ENCODE measurements at regions not wholly inside any gene's neighbourhood (a gene's known extent, or its start where the extent isn't known, plus 50 kb on each side); places are given as distances from the start of the nearest gene placed in this dataset.

GRCh38 chr2:210884227-210884626 is 327.8 kb downstream of the CPS1 start:
- Histone ChIP-seq H3K27ac (ENCODE audit: low read depth, low read length) (no peak overlapping the region), H3F3A (ENCODE audit: control insufficient read depth, insufficient read depth) (no peaks in the 10 kb centered on the region), H3K36me3 (ENCODE audit: control insufficient read depth, low read length) (no peaks in the 10 kb centered on the region), H4K20me1 (ENCODE audit: control insufficient read depth, insufficient read depth, low read depth, low read length) (no peaks in the 10 kb centered on the region), H3K79me2 (ENCODE audit: control insufficient read depth, low read length) (no peaks in the 10 kb centered on the region), H3K27me3 (ENCODE audit: control insufficient read depth, low read length) (no peaks in the 10 kb centered on the region), H3K9me3 (ENCODE audit: control insufficient read depth, insufficient read depth, low read length) (no peaks in the 10 kb centered on the region), H3K4me2 (ENCODE audit: low read length) (no peak overlapping the region), H3K9me2 (replicated peaks; ENCODE audit: control insufficient read depth, low read length) (no peaks in the 10 kb centered on the region), H3K4me1 (ENCODE audit: control insufficient read depth, low read length) (no peaks in the 10 kb centered on the region), H3K4me3 (ENCODE audit: low read length) (no peak overlapping the region)
- no peak for TF ChIP-seq EZH2phosphoT487 (IDR thresholded peaks at IDR 0.05; ENCODE audit: borderline replicate concordance, low read length)
- TF ChIP-seq CTCF (IDR thresholded peaks at IDR 0.05; ENCODE audit: low read depth, low read length, poor library complexity, severe bottlenecking) = no peak

- H3F3A ChIP-seq (ENCODE audit: control insufficient read depth, insufficient read depth) = no peaks in the 10 kb centered on the region
- H3K4me1 ChIP-seq (ENCODE audit: control insufficient read depth, low read length) = no peaks in the 10 kb centered on the region
- TF ChIP-seq EZH2phosphoT487 (IDR thresholded peaks at IDR 0.05; ENCODE audit: borderline replicate concordance, low read length) = no peak
- no peak for TF ChIP-seq CTCF (IDR thresholded peaks at IDR 0.05; ENCODE audit: low read depth, low read length, poor library complexity, severe bottlenecking)
- no peaks in the 10 kb centered on the region for H4K20me1 ChIP-seq (ENCODE audit: control insufficient read depth, insufficient read depth, low read depth, low read length)
- H3K4me3 ChIP-seq (ENCODE audit: low read length) = no peak overlapping the region
- no peaks in the 10 kb centered on the region for H3K79me2 ChIP-seq (ENCODE audit: control insufficient read depth, low read length)
- no peaks in the 10 kb centered on the region for H3K27me3 ChIP-seq (ENCODE audit: control insufficient read depth, low read length)
- no peaks in the 10 kb centered on the region for H3K9me3 ChIP-seq (ENCODE audit: control insufficient read depth, insufficient read depth, low read length)
- H3K9me2 ChIP-seq (replicated peaks; ENCODE audit: control insufficient read depth, low read length) = no peaks in the 10 kb centered on the region
- H3K36me3 ChIP-seq (ENCODE audit: control insufficient read depth, low read length) = no peaks in the 10 kb centered on the region
- H3K4me2 ChIP-seq (ENCODE audit: low read length) = no peak overlapping the region
- no peak overlapping the region for H3K27ac ChIP-seq (ENCODE audit: low read depth, low read length)
Observed at GRCh38 chr2:210888035-210888434, 331.6 kb downstream of the CPS1 start.

DNA sequence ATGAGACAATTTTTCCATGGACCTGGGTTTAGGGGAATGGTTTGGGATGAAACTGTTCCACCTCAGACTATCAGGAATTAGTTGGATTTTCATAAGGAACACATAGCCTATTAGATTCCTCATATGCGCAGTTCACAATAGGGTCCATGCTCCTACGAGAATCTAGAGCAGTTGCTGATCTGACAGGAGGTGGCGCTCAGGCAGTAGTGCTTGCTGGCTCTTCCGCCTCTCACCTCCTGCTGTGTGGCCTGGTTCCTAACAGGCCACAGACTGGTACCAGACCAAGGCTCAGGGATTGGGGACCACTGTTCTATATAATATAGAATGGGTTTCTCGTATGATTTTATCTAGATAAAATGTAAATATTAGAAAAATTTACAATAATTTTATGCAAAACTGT is 338.7 kb downstream of the CPS1 start:
- no peaks in the 10 kb centered on the region for H3F3A ChIP-seq (ENCODE audit: control insufficient read depth, insufficient read depth)
- no peak overlapping the region for H3K4me2 ChIP-seq (ENCODE audit: low read length)
- H3K36me3 ChIP-seq (ENCODE audit: control insufficient read depth, low read length) = no peaks in the 10 kb centered on the region
- H4K20me1 ChIP-seq (ENCODE audit: control insufficient read depth, insufficient read depth, low read depth, low read length) = no peaks in the 10 kb centered on the region
- H3K9me2 ChIP-seq (replicated peaks; ENCODE audit: control insufficient read depth, low read length) = no peaks in the 10 kb centered on the region
- no peak overlapping the region for H3K4me3 ChIP-seq (ENCODE audit: low read length)
- no peaks in the 10 kb centered on the region for H3K27me3 ChIP-seq (ENCODE audit: control insufficient read depth, low read length)
- H3K9me3 ChIP-seq (ENCODE audit: control insufficient read depth, insufficient read depth, low read length) = no peaks in the 10 kb centered on the region
- H3K79me2 ChIP-seq (ENCODE audit: control insufficient read depth, low read length) = no peaks in the 10 kb centered on the region
- H3K4me1 ChIP-seq (ENCODE audit: control insufficient read depth, low read length) = no peaks in the 10 kb centered on the region
- H3K27ac ChIP-seq (ENCODE audit: low read depth, low read length) = no peak overlapping the region
- no peak for TF ChIP-seq CTCF (IDR thresholded peaks at IDR 0.05; ENCODE audit: low read depth, low read length, poor library complexity, severe bottlenecking)

DNA sequence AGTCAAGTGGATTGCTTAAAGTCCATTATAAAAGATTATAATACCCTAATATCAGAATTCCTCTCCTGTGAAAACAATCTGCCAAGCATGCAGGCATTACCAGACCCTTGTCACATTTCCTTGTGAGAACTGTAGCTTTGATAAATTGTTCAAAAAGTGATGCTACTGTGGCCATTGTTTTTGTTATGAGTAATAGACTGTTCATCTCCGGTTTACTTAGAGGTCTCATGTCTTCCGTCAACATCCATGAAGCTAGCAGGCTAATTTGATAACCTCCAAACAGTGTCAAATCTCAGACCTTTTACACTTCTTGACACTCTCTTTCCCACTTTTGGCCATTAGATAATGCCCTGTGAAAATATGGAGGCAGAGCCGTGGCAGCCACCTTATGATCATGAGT is 342.7 kb downstream of the CPS1 start:
- H4K20me1 ChIP-seq (ENCODE audit: control insufficient read depth, insufficient read depth, low read depth, low read length) = no peaks in the 10 kb centered on the region
- H3K27me3 ChIP-seq (ENCODE audit: control insufficient read depth, low read length) = no peaks in the 10 kb centered on the region
- H3K9me3 ChIP-seq (ENCODE audit: control insufficient read depth, insufficient read depth, low read length) = no peaks in the 10 kb centered on the region
- H3K27ac ChIP-seq (ENCODE audit: low read depth, low read length) = no peak overlapping the region
- H3K4me3 ChIP-seq (ENCODE audit: low read length) = no peak overlapping the region
- no peaks in the 10 kb centered on the region for H3K4me1 ChIP-seq (ENCODE audit: control insufficient read depth, low read length)
- H3K9me2 ChIP-seq (replicated peaks; ENCODE audit: control insufficient read depth, low read length) = no peaks in the 10 kb centered on the region
- H3K79me2 ChIP-seq (ENCODE audit: control insufficient read depth, low read length) = no peaks in the 10 kb centered on the region
- H3F3A ChIP-seq (ENCODE audit: control insufficient read depth, insufficient read depth) = no peaks in the 10 kb centered on the region
- H3K36me3 ChIP-seq (ENCODE audit: control insufficient read depth, low read length) = no peaks in the 10 kb centered on the region
- TF ChIP-seq EZH2phosphoT487 (IDR thresholded peaks at IDR 0.05; ENCODE audit: borderline replicate concordance, low read length) (no peak), CTCF (IDR thresholded peaks at IDR 0.05; ENCODE audit: low read depth, low read length, poor library complexity, severe bottlenecking) (no peak)
- no peak overlapping the region for H3K4me2 ChIP-seq (ENCODE audit: low read length)
